ENCODE measurements at regions not wholly inside any gene's neighbourhood (a gene's known extent, or its start where the extent isn't known, plus 50 kb on each side); places are given as distances from the start of the nearest gene placed in this dataset.

DNA sequence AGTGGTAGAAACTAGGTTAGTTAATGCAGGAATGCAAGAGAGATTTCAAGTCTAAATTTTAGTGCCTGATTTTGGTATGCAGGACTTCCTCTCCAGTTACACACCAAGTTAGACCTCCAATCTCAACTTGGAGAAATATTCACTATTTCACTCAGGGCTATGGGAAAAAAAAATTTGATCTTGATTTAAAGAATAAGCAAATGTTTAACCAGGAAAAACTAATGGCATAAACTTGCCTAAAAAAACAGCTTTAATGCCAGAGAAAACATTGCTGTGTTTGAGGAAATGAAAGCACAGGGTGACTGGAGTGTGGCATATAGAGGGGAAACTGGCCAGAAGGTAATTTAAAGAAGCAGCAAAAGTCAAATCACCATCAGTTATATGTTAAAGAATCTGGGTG is 575.4 kb upstream of the LRRC4C start:
- no peaks in the 10 kb centered on the region for H3K9me3 ChIP-seq (ENCODE audit: control insufficient read depth, insufficient read depth, low read length)
- H3K36me3 ChIP-seq (ENCODE audit: control insufficient read depth, low read length), result no peaks in the 10 kb centered on the region

GRCh38 chr11:42036201-42036600 is 576.7 kb upstream of the LRRC4C start:
- no peak overlapping the region for H3K4me2 ChIP-seq (ENCODE audit: low read length)
- H3K79me2 ChIP-seq (ENCODE audit: control insufficient read depth, low read length), result no peaks in the 10 kb centered on the region
- no peaks in the 10 kb centered on the region for H3K9me3 ChIP-seq (ENCODE audit: control insufficient read depth, insufficient read depth, low read length)
- H3K9me2 ChIP-seq (replicated peaks; ENCODE audit: control insufficient read depth, low read length), result no peaks in the 10 kb centered on the region
- no peaks in the 10 kb centered on the region for H3K36me3 ChIP-seq (ENCODE audit: control insufficient read depth, low read length)
- H3K27me3 ChIP-seq (ENCODE audit: control insufficient read depth, low read length), result no peaks in the 10 kb centered on the region
- no peak overlapping the region for H3K4me3 ChIP-seq (ENCODE audit: low read length)
- H3F3A ChIP-seq (ENCODE audit: control insufficient read depth, insufficient read depth), result no peaks in the 10 kb centered on the region
- H3K4me1 ChIP-seq (ENCODE audit: control insufficient read depth, low read length), result no peaks in the 10 kb centered on the region
- no peak overlapping the region for H3K27ac ChIP-seq (ENCODE audit: low read depth, low read length)
- H4K20me1 ChIP-seq (ENCODE audit: control insufficient read depth, insufficient read depth, low read depth, low read length), result no peaks in the 10 kb centered on the region
- TF ChIP-seq CTCF (IDR thresholded peaks at IDR 0.05; ENCODE audit: low read depth, low read length, poor library complexity, severe bottlenecking) (no peak), EZH2phosphoT487 (IDR thresholded peaks at IDR 0.05; ENCODE audit: borderline replicate concordance, low read length) (no peak)

More for the DNA sequence above, 575.4 kb upstream of the LRRC4C start:
- no peaks in the 10 kb centered on the region for H3K9me2 ChIP-seq (replicated peaks; ENCODE audit: control insufficient read depth, low read length)
- no peaks in the 10 kb centered on the region for H4K20me1 ChIP-seq (ENCODE audit: control insufficient read depth, insufficient read depth, low read depth, low read length)
- H3K4me2 ChIP-seq (ENCODE audit: low read length), result no peak overlapping the region
- H3F3A ChIP-seq (ENCODE audit: control insufficient read depth, insufficient read depth), result no peaks in the 10 kb centered on the region
- H3K79me2 ChIP-seq (ENCODE audit: control insufficient read depth, low read length), result no peaks in the 10 kb centered on the region
- H3K4me1 ChIP-seq (ENCODE audit: control insufficient read depth, low read length), result no peaks in the 10 kb centered on the region
- no peak overlapping the region for H3K27ac ChIP-seq (ENCODE audit: low read depth, low read length)
- no peaks in the 10 kb centered on the region for H3K27me3 ChIP-seq (ENCODE audit: control insufficient read depth, low read length)
- H3K4me3 ChIP-seq (ENCODE audit: low read length), result no peak overlapping the region
- TF ChIP-seq CTCF (IDR thresholded peaks at IDR 0.05; ENCODE audit: low read depth, low read length, poor library complexity, severe bottlenecking), result no peak
- TF ChIP-seq EZH2phosphoT487 (IDR thresholded peaks at IDR 0.05; ENCODE audit: borderline replicate concordance, low read length), result no peak

GRCh38 chr11:42043312-42043711 is 583.9 kb upstream of the LRRC4C start:
- H3K4me1 ChIP-seq (ENCODE audit: control insufficient read depth, low read length), result no peaks in the 10 kb centered on the region

More at GRCh38 chr11:42043312-42043711, 583.9 kb upstream of the LRRC4C start:
- TF ChIP-seq CTCF (IDR thresholded peaks at IDR 0.05; ENCODE audit: low read depth, low read length, poor library complexity, severe bottlenecking) (no peak), EZH2phosphoT487 (IDR thresholded peaks at IDR 0.05; ENCODE audit: borderline replicate concordance, low read length) (no peak)
- no peaks in the 10 kb centered on the region for H3K36me3 ChIP-seq (ENCODE audit: control insufficient read depth, low read length)
- H3F3A ChIP-seq (ENCODE audit: control insufficient read depth, insufficient read depth), result no peaks in the 10 kb centered on the region
- H3K27ac ChIP-seq (ENCODE audit: low read depth, low read length), result no peak overlapping the region
- no peaks in the 10 kb centered on the region for H3K79me2 ChIP-seq (ENCODE audit: control insufficient read depth, low read length)
- no peaks in the 10 kb centered on the region for H4K20me1 ChIP-seq (ENCODE audit: control insufficient read depth, insufficient read depth, low read depth, low read length)
- no peak overlapping the region for H3K4me2 ChIP-seq (ENCODE audit: low read length)
- no peaks in the 10 kb centered on the region for H3K27me3 ChIP-seq (ENCODE audit: control insufficient read depth, low read length)
- no peaks in the 10 kb centered on the region for H3K9me2 ChIP-seq (replicated peaks; ENCODE audit: control insufficient read depth, low read length)
- no peaks in the 10 kb centered on the region for H3K9me3 ChIP-seq (ENCODE audit: control insufficient read depth, insufficient read depth, low read length)
- no peak overlapping the region for H3K4me3 ChIP-seq (ENCODE audit: low read length)

Measured in DOHH2 (cell line).